Nephron progenitor cell (in vitro differentiated cells): ENCODE measurements at regions not wholly inside any gene's neighbourhood (a gene's known extent, or its start where the extent isn't known, plus 50 kb on each side); places are given as distances from the start of the nearest gene placed in this dataset.

Experiments used
- DNase-seq: peaks from one replicate; pipeline ENCODE4 v3.0.0; 2021
- H3K27ac Mint-ChIP-seq: 2 replicates; pipeline ENCODE4 v1.8.0; 2021; ENCODE audit warnings: mild to moderate bottlenecking, moderate library complexity, mixed read lengths
- H3K27me3 Mint-ChIP-seq: 2 replicates; pipeline ENCODE4 v1.8.0; 2021; ENCODE audit warnings: mild to moderate bottlenecking, low read depth, mixed read lengths; ENCODE audit not compliant: poor library complexity
- H3K36me3 Mint-ChIP-seq: 2 replicates; pipeline ENCODE4 v1.8.0; 2021; ENCODE audit warnings: low read depth, mixed read lengths
- H3K4me1 Mint-ChIP-seq: 2 replicates; pipeline ENCODE4 v1.8.0; 2021; ENCODE audit warnings: mixed read lengths
- H3K4me3 Mint-ChIP-seq: 2 replicates; pipeline ENCODE4 v1.8.0; 2021; ENCODE audit warnings: mild to moderate bottlenecking, moderate library complexity, mixed read lengths
- H3K9me3 Mint-ChIP-seq: 2 replicates; pipeline ENCODE4 v1.8.0; 2021; ENCODE audit warnings: mild to moderate bottlenecking, moderate library complexity, mixed read lengths
- TF ChIP-seq, protein P1 (sequence below): fragments of 200-600 bp; sonication (generic); IDR thresholded peaks from 2 replicates; pipeline ENCODE4 v1.5.0; 2021; ENCODE audit warnings: antibody characterized with exemption

DNA sequence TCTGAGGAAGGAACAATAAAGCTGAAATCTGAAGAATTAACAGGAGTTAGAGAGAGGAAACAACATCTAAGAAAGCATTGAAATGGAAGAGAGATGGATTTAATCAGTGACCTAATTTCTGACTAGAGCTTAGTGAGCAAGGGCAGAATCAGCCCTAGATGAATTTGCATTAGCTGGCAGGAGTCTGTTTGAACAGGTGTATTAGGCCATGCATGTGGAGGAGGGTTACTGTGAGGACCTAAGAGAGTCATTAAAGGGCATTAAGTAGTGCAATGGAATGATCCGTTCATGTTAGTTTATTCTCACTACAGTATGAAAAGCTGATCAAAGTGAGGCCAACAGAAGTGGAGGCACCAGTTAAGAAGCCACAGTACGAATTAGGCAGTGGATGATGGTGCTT lies 285.3 kb downstream of the GRB14 start:
- DNase-seq: no peak
- Mint-ChIP-seq H3K4me1 (no peaks in the 10 kb centered on the region), H3K36me3 (no peaks in the 10 kb centered on the region), H3K4me3 (no peak overlapping the region), H3K27me3 (peaks cover 2% of the 10 kb centered on the region), H3K9me3 (peaks cover 7% of the 10 kb centered on the region), H3K27ac (no peak overlapping the region)
- TF ChIP-seq, protein P1, sequence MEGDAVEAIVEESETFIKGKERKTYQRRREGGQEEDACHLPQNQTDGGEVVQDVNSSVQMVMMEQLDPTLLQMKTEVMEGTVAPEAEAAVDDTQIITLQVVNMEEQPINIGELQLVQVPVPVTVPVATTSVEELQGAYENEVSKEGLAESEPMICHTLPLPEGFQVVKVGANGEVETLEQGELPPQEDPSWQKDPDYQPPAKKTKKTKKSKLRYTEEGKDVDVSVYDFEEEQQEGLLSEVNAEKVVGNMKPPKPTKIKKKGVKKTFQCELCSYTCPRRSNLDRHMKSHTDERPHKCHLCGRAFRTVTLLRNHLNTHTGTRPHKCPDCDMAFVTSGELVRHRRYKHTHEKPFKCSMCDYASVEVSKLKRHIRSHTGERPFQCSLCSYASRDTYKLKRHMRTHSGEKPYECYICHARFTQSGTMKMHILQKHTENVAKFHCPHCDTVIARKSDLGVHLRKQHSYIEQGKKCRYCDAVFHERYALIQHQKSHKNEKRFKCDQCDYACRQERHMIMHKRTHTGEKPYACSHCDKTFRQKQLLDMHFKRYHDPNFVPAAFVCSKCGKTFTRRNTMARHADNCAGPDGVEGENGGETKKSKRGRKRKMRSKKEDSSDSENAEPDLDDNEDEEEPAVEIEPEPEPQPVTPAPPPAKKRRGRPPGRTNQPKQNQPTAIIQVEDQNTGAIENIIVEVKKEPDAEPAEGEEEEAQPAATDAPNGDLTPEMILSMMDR: no peak

DNA sequence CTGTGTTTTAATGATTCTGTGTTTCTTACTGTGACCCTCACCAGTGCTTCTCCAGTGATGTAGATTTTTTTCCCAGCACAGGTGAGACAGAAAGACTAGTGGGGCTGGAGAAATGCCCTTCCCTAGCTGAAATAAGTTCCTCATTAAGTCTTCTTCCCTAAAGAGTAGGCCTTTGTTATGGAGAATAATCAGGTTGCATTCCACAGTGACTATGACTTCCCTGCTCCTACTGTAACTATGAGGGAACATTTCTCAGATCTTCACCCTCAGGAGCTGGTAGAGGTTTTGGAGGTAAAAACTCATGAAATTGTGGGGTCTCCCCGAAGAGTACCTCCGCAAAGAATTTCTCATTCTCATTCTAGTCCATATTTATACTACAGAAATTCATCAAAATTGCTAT lies 286.2 kb downstream of the GRB14 start:
- Mint-ChIP-seq H3K9me3 (peaks cover 7% of the 10 kb centered on the region), H3K4me3 (no peak overlapping the region), H3K4me1 (no peaks in the 10 kb centered on the region), H3K36me3 (no peaks in the 10 kb centered on the region), H3K27me3 (peaks cover 2% of the 10 kb centered on the region), H3K27ac (no peak overlapping the region)
- TF ChIP-seq, protein P1: no peak
- no peak for DNase-seq

DNA sequence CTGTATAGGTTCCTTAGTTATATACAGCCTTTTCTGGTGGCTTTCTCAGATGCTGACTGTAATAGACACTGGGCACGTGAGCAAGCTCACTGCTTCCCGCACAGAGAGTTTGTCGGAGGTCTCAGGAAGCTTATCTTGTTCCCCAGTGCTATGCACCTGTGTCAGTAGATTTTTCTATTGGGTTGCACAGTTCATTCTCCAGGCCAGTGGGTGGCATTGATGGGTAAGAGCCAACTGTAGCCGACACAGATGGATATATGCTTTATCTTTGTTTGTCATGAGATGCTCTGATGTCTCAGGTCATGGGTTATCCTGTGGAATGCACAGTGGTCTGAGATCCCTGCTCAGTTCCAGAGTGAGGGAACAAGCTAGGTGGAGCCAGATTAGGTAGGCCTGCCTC lies 293.0 kb downstream of the GRB14 start:
- peaks cover 19% of the 10 kb centered on the region for H3K9me3 Mint-ChIP-seq
- no peak for DNase-seq
- H3K27ac Mint-ChIP-seq: no peak overlapping the region
- H3K4me1 Mint-ChIP-seq: no peaks in the 10 kb centered on the region
- TF ChIP-seq, protein P1: no peak
- no peak overlapping the region for H3K4me3 Mint-ChIP-seq
- H3K27me3 Mint-ChIP-seq: no peaks in the 10 kb centered on the region
- no peaks in the 10 kb centered on the region for H3K36me3 Mint-ChIP-seq

DNA sequence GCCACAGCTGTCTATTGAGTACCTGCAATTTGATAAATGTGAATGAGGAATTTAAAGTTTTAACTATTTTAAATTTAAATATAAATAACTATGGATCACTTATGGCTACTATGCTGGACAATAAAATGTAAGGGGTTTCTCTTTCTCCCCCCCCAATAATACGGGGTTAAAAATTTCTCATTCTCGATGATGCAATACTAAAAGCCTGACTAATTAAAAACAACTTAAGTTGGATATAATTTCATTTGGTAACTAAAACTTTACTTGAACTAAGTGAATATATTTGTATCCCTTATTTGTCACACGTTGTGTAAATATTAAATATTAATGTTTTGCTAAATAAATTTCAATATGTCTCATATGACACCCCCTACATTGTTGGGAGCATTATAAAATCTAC lies 297.3 kb downstream of the GRB14 start:
- TF ChIP-seq, protein P1: no peak
- H3K4me1 Mint-ChIP-seq: no peaks in the 10 kb centered on the region
- H3K9me3 Mint-ChIP-seq: peaks cover 26% of the 10 kb centered on the region
- no peak overlapping the region for H3K4me3 Mint-ChIP-seq
- no peak for DNase-seq
- no peaks in the 10 kb centered on the region for H3K27me3 Mint-ChIP-seq
- H3K36me3 Mint-ChIP-seq: no peaks in the 10 kb centered on the region
- no peak overlapping the region for H3K27ac Mint-ChIP-seq

DNA sequence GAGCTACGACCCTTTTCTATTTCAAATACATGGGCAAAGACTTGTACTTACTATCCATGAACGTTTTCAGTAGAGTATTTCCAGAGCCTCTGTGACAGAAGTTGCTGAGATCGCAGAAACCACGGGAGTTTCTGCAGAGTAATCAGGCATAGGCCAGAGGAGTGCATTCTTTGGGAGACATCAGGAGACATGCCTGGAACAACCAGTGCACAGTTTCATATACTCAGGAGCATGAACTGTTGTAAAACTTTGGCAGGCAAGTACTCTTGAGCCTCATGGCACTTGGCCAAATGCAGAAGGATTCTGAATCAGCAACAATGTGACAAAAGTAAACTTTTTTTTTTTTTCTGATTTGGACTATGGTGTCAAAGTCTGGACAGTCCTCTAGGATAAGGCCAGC lies 307.1 kb downstream of the GRB14 start:
- DNase-seq: no peak
- Mint-ChIP-seq H3K4me1 (no peaks in the 10 kb centered on the region), H3K27me3 (peaks cover 3% of the 10 kb centered on the region), H3K27ac (no peak overlapping the region), H3K36me3 (no peaks in the 10 kb centered on the region), H3K9me3 (no peaks in the 10 kb centered on the region), H3K4me3 (no peak overlapping the region)
- TF ChIP-seq, protein P1: no peak

DNA sequence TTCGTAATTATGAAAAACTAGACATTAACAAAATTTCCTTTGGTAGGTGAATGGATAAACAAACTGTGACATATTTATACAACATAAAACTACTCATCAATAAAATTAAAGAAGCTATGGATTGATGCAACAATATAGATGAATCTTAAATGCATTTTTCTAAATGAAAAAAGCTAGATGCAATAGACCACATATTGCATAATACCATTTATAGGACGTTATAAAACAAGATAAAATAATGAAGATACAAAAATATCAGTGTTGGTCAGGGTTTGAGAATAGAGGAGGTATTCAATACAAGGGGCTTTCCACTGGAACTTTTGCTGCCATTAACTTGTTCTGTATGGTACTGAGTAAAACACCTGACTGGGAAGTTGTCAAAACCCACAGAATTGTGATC lies 314.4 kb downstream of the GRB14 start:
- H3K9me3 Mint-ChIP-seq: no peaks in the 10 kb centered on the region
- H3K27me3 Mint-ChIP-seq: peaks cover 3% of the 10 kb centered on the region
- no peaks in the 10 kb centered on the region for H3K36me3 Mint-ChIP-seq
- no peak overlapping the region for H3K27ac Mint-ChIP-seq
- no peaks in the 10 kb centered on the region for H3K4me1 Mint-ChIP-seq
- TF ChIP-seq, protein P1: no peak
- DNase-seq: no peak
- H3K4me3 Mint-ChIP-seq: no peak overlapping the region
